C4-2B (cell line): ENCODE measurements at regions not wholly inside any gene's neighbourhood (a gene's known extent, or its start where the extent isn't known, plus 50 kb on each side); places are given as distances from the start of the nearest gene placed in this dataset.

Source experiments
- H3K27ac ChIP-seq: fragments of 450-650 bp; 2 replicates; pipeline ENCODE4 v1.5.1; 2017
- ZFX ChIP-seq: fragments of 450-650 bp; IDR thresholded peaks from 2 replicates; pipeline ENCODE4 v1.6.1; 2017
- TF ChIP-seq, protein P1 (sequence below): fragments of 450-650 bp; conservative IDR thresholded peaks from 2 replicates; pipeline ENCODE4 v1.5.1; 2017; ENCODE audit warnings: mild to moderate bottlenecking

DNA sequence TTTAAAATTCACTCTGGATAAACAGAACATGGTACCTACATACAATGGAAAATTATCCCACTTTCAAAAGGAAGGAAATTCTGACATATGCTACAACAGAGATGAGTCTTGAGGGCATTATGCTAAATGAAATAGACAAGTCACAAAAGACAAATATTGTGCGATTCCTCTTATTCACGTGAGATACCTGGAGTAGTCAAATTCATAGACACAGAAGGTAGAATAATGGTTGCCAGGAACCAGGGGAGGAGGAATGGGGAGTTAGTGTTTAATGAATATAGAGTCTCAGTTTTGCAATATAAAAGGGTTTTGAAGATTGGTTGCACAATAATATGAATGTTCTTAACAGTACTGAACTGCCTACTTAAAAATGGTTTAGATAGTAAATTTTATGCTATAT is 69.8 kb upstream of the WAC start:
- TF ChIP-seq ZFX, result no peak
- TF ChIP-seq, protein P1, sequence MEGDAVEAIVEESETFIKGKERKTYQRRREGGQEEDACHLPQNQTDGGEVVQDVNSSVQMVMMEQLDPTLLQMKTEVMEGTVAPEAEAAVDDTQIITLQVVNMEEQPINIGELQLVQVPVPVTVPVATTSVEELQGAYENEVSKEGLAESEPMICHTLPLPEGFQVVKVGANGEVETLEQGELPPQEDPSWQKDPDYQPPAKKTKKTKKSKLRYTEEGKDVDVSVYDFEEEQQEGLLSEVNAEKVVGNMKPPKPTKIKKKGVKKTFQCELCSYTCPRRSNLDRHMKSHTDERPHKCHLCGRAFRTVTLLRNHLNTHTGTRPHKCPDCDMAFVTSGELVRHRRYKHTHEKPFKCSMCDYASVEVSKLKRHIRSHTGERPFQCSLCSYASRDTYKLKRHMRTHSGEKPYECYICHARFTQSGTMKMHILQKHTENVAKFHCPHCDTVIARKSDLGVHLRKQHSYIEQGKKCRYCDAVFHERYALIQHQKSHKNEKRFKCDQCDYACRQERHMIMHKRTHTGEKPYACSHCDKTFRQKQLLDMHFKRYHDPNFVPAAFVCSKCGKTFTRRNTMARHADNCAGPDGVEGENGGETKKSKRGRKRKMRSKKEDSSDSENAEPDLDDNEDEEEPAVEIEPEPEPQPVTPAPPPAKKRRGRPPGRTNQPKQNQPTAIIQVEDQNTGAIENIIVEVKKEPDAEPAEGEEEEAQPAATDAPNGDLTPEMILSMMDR, result no peak
- peak overlapping the region; percentile 80; the same call in 1 of the 2 replicates for H3K27ac ChIP-seq

DNA sequence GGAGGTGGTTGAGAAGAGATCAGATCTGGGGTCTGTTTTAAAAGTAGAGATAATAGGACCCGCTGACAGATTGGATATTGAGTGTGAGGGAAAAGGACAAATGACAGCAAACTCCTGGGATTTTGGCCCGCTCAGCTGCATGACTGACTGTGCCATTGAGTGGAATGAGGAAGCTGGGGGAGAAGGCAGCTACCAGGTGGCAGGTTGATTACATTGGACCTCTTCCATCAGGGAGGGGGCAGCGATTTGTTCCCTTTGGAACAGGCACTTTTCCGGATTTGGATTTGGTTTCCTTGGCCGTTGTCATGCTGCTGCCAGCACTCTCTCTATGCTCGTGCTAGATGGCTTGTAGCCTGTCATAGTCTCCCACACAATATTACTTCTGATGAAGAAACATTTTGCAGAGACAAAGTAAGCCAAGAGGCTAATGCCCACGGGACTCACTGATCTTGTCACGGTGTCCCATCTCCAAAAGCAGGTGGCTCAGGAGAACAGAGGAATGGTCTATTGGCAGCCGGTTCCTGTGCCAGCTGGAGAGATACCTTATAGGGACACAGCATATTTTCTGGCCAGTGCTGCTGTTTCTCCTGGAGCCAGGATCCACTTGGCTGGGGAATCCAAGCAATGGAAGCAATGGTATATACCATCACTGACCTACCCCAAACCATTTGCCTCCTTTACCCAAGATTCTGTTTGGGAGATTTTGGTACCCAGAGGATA is 69.1 kb upstream of the WAC start:
- TF ChIP-seq, protein P1, result no peak
- no peak for TF ChIP-seq ZFX
- peak overlapping the region; percentile 80 for H3K27ac ChIP-seq

DNA sequence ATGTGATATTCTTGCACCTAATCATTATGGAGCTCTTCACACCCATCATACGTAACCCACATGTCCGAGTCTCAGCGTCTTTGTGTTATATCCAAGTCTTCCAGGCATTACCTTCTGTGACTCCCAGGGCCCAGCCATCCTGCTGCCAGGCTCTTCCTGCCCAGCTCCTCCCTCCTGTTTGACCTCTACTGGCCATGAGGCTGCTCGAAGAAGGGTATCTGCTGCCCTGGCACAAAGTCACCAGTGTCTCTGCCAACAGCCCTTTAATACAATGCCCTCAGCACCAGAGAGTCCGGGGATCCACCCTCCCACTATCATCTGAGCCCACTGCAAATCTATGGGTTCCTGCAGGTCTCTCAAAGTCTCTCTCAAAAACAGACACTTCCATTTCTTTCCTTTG is 65.3 kb upstream of the WAC start:
- TF ChIP-seq, protein P1, result no peak
- H3K27ac ChIP-seq, result no peak overlapping the region

DNA sequence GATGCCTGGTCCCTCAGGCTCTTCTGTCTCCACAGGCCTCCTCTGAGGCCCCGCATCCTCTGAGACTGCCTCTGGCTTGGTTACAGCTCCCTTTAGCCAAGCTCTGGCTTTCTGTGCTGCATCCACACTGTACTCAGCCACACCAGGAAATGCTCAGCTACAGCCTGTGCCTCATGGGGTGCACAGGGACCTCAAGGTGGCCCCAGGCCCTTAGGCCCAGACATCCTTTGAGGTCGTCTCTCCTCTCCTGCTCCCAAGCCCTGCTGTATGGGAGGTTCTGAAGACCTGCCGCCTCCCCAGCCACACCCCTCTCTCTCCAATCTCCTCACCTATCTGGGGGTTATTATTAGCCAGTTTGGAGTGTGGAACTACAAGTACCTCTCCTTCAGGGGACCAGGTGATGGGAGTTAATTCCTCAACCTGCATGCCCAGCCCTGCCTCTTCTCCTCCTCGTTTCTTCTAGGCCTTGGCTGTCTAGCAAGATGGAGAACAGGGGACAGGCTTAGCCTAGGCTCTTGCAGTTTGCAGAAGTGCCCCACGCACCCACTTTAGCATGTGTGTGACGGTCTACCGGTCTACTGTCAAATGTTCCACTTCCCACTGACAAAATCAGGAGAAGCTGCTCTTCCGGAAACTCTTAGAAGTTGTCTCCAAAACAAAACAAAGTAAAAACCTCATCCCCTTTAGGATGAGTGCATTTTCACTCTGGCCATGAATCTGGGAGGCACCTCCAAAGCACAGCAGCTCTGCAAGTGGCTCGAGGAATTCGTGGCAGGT is 64.0 kb upstream of the WAC start:
- TF ChIP-seq ZFX, result no peak
- TF ChIP-seq, protein P1, result no peak
- no peak overlapping the region for H3K27ac ChIP-seq

DNA sequence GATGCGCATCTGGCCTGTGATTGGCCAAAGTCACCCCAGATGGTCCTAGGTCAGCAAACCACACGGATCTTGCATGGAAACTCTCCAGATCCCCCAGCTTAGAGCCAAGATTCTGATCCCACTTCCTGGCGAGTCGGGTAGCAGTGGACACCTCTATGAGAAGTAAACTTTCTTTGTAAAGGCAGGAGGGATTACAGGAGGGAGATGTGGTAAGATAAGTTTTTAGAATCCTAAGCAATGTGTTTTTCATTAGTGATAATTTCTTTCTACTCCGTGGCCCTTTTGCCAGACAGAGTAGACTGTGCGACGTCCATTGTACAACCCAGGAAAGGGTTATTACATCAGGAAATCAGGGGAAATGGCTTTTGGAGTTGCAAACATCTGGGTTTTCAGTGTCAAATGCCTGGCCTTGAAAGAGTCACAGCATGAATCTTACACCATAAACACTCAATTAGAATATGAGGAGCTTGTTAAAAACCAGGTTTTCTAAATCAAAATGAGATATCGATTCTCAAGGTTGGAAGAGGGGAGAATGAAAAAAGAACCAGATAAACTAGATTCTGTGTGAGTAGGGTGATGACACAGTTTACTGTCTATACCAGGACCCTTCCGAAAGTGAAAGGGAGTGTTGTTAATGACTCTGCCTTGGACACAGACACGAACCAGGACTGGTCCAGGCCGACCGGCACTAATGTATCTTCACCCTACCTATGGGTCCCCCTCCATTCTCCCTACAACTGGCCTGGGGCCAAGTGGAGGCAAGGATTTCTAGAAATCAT is 61.9 kb upstream of the WAC start:
- no peak for TF ChIP-seq ZFX
- TF ChIP-seq, protein P1, result no peak
- H3K27ac ChIP-seq, result no peak overlapping the region

DNA sequence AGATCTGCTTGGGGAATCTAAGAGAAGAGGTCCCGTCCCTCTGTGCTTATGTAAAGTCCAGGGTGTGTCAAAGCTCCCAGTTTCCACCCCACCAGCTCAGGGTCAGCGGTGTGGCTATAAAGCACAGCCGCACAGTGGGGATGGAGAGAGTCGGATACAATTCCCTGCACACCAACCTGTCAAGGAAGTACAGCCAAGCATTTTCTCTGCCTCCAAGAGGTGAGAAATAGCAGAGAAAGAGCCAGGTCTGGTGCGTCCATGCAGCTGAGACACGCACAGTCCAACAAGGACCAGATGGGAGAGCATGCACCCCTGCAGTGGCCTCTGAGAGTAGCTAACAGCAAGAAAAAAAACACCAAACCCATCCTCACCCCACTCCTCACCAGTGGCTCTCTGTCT is 61.3 kb upstream of the WAC start:
- H3K27ac ChIP-seq, result no peak overlapping the region
- TF ChIP-seq, protein P1, result no peak
- no peak for TF ChIP-seq ZFX

DNA sequence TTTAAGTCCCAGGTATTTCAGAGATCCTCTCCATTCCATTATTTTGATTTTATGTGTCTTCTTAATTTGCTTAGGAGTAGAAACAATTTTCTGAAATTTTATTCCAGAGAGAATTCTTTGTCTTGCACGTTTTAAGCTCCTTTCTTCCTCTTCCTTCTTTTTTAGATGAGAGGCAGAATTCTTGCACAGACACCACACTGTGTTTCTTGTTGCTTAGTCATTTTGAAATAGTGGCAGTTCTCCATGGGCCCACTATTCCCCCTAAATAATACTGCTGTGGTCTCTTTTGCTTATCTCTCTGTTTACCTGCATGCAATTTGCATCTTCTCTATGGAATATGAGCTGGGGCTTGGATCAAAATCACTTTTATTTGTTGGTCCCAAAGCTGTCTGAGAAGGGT is 54.3 kb upstream of the WAC start:
- no peak overlapping the region for H3K27ac ChIP-seq
- no peak for TF ChIP-seq ZFX
- TF ChIP-seq, protein P1, result no peak
